ENCODE measurements at regions not wholly inside any gene's neighbourhood (a gene's known extent, or its start where the extent isn't known, plus 50 kb on each side); places are given as distances from the start of the nearest gene placed in this dataset.

DNA sequence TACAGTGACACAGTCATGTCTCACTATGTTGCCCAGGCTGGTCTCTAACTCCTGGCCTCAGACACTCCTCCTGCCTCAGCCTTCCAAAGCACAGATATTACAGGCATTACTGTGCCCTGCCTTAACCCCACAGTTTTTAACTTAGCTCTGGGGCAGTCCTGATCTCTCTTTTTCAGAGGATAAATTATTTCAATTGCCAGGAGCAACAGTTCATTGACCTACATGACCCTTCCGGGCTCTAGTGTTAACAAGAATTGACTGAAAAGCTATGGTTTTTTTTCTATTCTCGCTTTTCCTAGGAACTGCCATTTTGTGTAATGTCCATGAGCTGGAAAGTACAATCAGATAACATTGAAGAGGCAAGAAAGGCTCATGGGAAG, 92.8 kb downstream of the HNRNPLL start:
- no peak for DNase-seq

DNA sequence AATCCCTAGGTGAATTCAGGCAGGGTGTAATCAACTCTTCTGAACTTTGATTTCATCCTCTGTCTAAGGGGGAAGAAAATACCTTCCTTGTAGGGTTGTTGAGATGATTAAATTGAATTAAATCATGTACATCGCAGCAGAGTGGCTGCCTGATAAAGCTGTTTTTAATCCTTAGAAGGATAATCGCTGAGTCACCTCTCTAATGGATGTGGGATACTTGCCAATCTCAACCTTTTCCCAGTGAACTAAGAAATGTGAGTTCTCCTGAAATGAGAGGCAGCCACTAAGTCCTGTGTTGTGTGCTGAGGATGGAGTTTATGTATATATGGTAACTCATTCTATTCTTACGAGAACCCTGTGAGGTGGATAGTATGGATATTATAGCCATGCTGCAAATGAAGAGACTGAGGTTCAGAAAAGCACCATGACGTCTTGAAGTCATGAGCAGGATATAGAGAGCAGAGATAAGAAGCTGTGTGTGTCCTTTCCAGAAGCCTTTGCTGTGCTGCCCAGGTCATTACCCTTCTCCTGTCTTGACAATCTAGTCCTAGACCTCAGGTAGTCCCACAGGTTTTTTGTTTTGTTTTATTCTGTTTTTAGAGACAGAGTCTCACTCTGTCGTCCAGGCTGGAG, 93.3 kb downstream of the HNRNPLL start:
- no peak for DNase-seq

DNA sequence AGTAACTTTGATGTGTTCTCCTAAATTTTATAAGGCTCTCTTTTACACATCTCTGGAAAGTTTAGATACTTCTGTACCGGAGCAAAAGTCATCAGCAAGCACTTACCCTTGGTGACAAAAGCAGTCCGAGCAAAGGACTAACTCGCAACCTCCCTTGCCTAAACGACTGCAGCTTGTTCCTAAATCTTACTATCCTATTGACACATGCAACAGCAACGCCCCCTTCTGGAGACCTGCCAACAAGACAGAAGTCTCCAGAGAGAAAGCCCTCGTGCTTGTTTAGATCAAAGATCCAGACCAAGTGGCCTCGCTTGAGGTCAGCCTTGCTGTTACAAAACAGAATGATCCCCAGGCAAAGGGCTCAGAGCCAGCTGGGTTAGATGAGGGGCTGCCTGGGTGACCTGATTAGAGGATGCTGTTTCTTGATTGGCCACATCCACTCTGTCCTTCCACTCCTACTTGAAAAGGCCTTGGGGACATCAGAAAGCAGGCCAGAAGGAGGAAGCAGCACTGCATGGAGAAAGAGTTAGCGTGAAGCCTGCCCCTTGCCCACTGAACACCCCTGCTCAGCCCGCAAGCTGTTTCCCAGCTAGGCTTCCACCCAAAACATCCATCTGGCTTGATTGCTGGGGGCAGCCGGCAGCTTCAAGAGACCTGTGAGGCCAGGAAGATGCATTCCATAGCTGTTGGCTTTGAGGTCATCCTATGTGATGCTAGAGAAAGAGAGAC, 94.3 kb downstream of the HNRNPLL start:
- DNase-seq = peak; percentile 78

DNA sequence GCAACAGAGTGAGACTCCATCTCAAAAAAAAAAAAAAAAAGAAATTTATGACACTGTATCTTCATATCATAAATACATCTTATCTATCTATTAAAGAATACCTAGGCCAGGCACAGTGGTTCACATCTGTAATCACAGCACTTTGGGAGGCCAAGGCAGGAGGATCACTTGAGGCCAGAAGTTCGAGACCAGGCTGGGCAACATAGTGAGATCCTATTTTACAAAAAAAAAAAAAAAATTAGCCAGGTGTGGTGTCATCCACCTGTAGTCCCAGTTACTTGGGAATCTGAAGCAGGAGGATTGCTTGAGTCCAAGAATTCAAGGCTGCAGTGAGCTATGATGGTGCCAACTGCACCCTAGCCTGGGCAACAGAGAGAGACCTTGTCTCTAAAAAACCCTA, 95.0 kb downstream of the HNRNPLL start:
- no peak for DNase-seq

DNA sequence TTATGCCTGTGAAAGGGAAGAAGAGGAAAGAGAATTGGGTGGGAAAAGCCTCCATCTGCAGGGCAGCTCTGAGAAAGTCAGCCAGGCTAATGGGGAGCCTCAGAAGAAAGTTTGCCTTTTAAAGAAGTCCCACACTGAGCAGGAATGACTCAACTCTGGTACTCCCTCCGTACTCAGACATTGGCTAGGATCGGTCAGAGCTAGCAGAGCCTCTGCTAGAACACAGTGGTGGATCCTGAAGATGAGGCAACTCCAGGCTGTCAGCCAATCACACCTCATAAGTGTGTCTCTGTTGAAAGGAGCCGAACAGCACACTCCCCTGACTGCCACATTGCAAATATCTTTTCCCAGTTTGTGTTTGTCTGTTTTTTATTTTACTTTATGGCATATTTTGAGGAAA, 96.9 kb downstream of the HNRNPLL start:
- DNase-seq = no peak

DNA sequence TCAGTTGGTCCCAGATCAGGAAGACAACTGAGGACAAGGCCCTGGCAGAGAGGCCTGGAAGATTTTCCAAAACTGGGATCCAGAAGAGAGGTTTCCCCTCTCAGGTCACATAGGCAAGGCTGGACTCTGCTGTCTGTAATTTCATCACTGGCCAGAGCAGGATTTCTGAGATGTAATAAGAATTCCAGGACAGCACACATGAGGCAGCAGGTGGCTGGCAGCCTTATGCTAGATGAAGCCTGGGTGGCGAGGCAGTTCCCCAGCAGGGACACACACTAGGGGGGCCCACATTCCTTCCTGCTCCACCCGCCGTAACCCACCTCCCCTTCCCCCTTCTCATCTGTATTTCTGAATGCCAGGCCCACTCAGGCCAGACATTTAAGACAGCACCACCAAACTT, 98.6 kb downstream of the HNRNPLL start:
- no peak for DNase-seq

DNA sequence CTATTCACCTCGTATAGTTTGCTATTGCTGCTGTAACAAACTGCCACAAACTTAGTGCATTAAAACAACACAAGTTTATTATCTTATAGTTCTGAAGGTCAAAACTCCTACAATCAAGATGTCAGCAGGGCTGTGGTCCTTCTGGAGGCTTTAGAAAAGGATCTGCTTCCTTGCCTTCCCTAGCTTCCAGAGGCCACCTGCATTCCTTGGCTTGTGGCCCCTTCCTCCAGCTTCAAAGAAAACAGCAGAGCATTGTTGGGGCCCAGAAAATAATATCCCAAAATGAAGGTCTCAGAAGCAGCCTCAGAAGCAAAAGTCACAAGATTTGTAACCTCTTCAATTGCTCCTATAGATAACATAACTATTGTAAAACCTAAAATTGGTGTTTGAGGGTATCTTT, 100.6 kb downstream of the HNRNPLL start:
- DNase-seq = no peak

DNA sequence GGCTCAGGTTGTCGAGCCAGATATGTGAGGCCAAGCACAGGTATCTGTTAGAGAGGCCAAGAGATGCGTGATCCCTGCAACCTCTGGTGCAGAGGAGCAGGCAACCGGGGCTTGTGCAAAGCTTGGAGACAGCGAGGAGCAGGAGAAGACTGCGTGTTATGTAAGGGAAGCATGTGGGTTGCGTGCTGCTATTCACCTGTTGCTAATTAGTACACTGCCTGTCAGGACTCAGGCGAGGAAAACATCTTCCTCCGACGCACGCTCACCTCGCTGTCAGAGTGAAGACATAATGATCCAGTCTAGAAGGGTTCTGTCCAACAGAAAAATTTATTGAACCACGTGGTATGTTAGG, 102.5 kb downstream of the HNRNPLL start:
- no peak for DNase-seq

DNA sequence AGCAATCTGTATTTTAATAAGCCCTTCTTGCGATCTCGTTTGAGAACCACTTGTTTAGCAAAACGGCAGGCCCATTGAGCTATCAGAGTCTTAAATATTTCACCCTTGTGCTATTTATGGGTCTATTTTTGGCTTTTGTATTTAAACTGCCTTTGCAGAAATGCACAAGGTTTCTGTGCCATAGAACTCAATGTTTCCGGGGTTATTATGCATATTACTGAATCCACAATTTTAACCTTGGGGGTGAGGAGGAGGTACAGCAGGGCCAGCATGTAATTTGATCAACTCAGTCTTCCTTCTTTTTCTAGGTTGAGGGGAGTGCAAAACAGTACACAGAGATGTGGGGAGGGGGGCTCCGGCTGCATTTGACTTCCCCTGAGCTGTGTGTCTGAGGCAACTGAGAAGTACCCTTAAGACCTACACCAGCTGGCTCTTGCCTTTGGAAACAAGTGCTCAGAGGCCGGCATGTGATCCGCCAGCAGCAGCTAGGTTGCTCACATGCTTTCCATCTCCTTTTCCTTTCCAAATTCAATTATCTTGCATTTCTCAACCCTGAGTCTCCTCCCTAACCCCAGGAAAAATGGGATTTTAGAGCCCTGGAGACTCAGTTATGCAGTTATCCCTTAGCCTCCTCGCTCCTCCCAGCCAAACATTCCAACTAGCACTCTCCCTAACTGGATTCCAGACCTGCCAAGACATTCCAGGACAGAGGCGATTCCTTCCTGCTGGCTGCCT, 103.0 kb downstream of the HNRNPLL start:
- no peak for DNase-seq

DNA sequence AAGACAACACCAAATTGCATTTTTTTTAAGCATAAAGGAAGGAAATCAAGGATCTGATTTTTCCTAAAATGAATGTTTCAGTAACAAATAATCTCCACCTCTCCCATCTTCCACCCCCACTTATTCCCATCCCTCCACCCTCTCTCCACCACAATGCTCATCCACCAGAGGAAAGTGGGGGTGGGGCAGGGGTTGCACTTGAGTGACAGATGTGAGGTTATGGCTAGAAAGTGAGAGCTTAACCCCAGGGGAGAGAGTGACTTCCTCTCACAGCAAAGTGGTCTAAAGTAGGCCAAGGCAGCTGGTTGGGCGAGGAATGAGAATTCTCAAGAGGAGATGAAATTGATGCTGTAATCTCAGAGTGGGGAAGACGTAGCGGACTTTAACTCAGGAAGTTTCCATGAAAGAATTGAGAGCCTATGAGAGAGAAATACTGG, 104.7 kb downstream of the HNRNPLL start:
- DNase-seq = no peak

DNA sequence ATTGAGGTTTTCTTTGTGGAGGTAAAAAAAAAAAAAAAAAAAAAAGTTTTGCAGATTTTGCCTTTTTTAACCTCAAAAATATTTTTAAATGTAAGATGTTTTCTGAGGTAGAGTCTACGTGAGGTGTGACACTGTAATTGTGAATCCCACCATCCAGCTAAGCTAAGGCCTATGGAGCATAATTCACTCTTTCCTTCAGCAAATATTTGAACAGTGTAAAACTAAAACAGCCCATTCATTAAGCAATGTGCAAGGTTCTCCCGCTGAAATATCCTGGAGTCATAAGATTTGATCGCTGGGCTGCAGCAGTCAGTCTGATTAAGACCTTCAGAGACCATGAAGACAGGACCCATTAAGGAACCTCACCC, 105.1 kb downstream of the HNRNPLL start:
- DNase-seq = peak; percentile 12

DNA sequence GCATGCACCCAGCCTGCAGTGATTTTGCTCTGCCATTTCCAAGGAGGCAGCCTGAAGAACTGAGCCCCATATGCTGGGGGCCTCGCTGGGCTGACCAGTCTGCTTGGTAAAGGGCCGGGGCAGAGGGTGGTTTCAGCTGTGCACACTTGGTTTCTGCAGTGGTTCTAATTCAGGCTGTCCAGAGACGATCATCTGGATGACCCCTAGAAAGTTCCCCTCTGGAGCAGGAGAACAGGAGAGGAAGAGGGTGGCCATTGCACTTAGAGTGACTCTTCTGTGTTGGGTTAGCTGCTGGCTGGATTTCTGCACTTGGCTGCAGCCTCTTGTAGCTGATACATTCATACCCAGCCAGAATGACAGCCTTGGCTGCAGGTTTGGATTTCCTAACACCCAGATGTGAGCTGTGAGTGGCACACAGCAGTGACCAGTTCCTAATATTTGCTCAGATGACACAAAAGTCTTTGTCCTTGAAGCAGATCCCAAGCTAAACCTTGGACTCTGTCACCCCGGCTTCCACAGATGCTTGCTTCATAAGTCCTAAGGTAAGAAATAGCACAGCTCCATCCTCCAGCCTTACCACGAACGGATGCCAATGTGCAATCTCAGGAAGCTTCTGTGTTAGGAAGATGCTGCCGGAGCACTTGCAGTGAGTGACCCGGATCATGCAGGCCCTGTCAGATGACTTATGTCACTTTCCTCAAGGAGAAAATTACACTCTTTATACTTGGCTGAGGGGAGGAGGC, 105.6 kb downstream of the HNRNPLL start:
- DNase-seq = no peak

DNA sequence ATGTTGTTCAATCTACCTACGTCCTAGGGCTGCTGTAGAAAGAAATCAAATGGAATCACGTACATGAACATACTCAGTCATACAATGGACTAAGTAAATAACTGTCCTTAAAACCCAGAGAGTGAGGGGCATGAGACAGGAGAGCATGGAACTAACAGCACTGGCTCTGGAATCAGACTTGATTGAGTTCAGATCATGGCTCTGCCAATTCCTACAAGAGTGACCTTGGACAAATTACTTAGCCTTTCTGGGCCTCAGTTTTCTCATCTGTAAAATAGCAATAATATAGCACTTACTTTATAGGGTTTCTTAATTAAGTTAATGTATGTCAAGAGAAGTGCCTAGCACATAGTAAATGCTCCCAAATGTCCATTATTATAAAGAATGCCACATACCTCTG, 106.8 kb downstream of the HNRNPLL start:
- no peak for DNase-seq

DNA sequence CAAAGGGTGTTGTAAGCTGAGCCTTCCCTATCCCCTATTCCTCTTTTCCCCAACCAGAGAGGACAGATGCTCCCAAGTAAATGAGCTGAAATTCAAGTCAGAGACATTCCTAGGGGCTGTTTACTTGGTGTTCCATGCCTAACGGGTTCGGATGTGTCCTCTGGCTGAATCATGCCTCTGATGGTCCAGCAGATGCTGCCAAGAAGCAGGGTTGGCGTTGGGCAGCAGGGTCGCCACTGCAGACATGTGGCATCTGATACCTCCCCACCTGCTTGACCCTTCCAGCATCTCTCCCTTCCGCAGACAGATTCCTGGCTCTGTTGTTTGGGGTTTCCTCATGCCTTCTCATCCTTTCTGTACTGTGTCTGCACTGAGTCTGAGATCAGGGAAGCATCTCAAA, 108.3 kb downstream of the HNRNPLL start:
- DNase-seq = no peak

DNA sequence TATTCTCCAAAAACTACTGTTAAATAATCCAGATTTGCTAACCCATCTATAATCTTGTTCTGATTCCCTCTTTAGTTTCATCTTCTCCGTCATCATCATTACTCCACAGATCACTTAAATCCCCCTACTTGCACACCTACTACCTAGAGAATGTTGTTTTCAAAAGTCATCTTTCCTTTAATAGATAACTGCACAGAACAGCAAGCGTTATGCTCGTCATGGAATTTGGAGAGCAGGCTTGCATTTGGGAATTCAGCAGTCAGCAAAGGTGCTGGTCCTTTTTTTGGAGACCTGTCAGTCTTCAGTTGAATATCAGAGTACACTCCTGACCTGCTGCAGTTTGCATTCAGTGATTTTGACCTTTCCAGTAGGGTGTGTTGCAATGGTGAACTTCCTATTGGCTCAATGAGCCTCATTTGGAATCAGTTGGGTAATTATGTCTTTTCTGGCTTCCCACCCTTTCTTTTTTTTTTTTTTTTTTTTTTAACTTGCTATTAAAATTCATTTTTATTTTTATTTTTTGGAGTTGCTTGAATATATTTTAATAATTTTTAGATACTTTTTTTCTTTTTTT, 110.6 kb downstream of the HNRNPLL start:
- no peak for DNase-seq

DNA sequence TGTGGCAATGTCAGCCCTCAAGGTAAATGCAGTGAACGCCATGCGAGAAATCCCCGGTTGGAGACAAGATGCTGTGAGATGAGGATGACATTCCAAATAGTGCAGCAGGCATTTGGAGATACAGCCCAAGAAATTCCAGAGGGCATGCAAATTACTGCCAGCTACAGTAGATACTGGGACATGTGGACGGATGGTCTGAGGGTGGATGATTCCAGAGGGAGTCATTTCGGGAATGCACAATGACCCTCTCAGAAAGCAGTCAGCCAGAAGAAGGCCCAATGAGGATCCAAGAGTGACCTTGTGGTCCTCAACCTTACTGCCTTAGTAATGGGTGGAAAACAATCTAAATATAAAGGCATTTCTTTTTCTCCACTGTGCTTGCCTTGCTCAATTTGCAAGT, 111.3 kb downstream of the HNRNPLL start:
- DNase-seq = no peak

DNA sequence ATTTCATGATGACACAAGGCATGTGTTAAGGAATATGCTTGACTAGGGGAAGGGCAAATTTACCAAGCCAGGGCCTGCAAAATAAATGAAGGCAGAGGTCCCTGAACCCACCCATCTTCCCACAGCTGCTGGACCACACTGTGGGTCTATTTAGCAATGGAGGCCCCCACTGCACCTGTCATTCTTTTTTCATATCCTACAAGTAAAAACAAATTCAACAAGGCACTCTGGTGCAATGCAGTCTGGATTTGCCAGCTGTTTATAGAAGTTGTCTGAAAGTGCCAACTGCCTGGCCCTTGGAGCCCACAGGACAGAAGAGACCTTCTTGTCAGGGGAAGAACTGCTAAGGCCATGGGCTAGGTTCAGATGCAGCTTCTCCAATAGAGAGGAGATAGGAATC, 112.8 kb upstream of the ATL2 start:
- no peak for DNase-seq

DNA sequence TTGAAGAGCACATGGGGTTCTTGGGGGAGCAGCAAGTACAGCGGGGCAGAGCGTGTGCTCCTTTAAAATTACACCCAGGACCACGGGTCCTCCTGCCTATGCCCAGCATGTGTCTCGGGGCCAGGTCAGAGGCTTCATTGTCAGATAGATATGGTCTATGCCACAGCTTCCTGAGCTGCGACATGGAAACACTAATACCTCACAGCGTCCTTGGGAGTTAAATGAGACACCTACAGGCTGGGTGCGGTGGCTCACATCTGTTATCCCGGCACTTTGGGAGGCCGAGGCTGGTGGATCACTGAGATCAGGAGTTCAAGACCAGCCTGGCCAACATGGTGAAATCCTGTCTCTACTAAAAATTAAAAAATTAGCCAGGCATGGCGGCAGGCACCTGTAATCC, 110.8 kb upstream of the ATL2 start:
- DNase-seq = no peak

DNA sequence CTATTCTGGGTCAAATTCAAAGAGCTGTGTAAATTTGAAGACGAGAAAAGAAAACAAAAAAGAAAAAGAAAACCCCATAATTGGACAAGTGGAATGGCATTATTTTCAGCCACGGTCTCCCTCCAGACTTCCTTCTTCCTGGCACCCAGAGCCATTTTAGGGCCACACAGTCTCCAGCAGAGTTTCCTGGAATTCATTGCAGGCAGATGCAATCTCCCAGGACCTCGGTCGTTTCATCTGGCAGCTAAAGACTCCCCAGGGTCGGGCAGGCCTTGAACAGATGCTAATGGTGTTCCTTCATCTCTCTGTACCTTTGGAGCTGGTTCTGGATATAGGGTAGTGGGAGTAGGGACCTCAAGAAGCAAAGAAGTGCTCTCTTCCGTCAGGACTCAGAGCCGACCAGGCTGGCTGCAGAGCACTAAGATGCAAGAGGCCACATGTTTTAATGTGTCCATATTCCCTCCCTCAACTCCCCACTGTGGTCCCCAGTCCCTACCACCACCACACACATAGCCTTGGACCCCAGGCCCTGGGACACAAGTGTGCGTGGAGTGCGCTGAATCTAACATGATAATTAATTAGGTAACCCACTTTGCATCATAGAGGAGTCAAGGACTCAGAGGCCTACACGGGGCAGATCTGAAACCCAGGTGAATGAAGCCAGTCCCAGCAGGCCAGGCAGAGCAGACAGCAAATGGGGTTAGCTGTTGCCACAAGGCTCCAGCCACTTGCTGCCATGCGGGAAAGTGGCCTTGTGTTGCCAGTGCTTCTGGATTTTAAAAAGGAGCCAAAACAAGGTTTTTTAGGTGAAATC, 109.3 kb upstream of the ATL2 start:
- no peak for DNase-seq

DNA sequence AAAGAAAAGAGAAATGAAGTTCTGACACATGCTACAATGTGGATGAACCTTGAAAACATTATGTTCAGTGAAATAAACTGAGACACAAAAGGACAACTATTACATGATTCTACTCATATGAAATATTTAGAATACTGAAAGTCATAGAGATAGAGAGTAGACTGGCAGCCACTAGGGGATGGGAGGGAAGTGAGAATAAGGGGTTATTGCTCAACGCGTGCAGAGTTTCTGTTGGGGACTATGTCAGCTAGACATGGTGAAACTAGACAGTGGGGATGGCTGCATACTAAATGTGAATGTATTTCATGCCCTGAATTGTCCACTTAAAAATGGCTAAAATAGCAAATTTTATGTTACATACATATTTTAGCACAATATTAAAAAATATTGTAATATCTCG, 108.7 kb upstream of the ATL2 start:
- no peak for DNase-seq

DNA sequence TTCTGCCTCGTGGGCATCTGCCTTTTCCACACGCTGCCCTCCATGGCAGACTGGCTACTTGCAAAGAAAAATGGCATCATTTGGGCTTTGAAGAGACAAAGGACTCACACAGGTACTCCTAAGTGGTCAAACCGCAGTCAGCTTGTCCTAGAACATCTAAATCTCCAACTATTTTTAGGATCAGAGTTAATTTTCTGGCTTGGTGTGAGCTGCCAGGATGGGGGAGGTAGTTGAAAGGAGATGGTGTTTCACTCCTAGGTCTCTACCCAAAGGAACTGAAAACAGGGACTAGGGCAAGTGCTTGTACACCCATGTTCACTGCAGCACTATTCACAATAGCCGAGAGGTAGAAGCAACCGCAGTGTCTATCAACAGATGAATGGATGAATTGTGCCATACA, 107.9 kb upstream of the ATL2 start:
- no peak for DNase-seq

DNA sequence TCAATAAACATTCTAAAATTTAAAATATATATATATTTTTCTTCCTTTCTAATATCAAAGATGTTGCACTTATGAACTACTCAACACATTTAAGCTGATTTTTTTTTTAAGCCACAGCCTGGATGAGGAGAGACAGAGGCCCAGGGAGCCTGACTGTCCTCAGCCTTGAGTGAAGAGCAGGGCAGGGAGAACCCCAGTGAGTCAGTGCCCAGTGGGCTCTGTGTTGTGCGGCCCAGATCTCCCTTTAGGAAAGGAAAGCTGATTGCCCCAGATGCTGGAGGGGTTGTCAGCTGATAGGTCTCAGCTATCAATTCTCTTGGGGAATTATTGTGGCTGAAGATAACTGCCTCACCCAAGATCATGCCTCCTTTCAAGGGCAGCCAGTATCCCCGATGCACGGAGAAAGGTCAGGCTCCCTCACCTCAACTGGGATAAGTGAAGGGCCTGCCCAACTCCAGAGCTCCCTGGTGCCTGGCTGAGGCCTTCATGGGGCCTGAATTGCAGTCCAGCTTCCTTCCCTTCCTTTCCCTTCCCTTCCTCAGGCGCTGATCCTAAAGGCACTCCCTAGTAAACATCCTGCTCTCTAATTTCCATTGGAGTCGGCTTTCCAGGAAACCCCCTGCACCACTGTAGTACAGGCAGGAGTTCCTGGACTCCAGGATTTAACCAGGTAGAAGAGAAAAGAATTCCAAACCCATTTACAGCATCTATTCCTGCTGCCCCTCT, 106.9 kb upstream of the ATL2 start:
- DNase-seq = no peak

Measured in NCI-H526 treated with DMSO at 0.1 percent for 48 hours (cell line).